GM19043 (cell line): ENCODE measurements at regions not wholly inside any gene's neighbourhood (a gene's known extent, or its start where the extent isn't known, plus 50 kb on each side); places are given as distances from the start of the nearest gene placed in this dataset.
"Not testable (repeated sequence)": the region's sequence is repeated elsewhere in the genome, so short reads cannot be mapped to it uniquely, and the experiment has no call there.

Experiments used
- ATAC-seq: cut with Tn5 transposase; IDR thresholded peaks from one replicate; pipeline ENCODE4 v1.9.1; 2021; ENCODE audit warnings: low read depth; ENCODE audit not compliant: unreplicated experiment

- ATAC-seq: no peak
These were observed 1973.0 kb upstream of the FLRT2 start for GRCh38 chr14:83556746-83557453.

- no peak for ATAC-seq
These were observed 1971.0 kb upstream of the FLRT2 start for GRCh38 chr14:83558946-83559345.

GRCh38 chr14:83559721-83560120 lies 1970.2 kb upstream of the FLRT2 start:
- no peak for ATAC-seq

- ATAC-seq: no peak
These were observed 1968.7 kb upstream of the FLRT2 start for GRCh38 chr14:83561261-83561660.

- ATAC-seq: no peak
These were observed 1963.4 kb upstream of the FLRT2 start for GRCh38 chr14:83566567-83566966.

GRCh38 chr14:83568141-83568540 lies 1961.8 kb upstream of the FLRT2 start:
- ATAC-seq: no peak

GRCh38 chr14:83575301-83575700 lies 1954.6 kb upstream of the FLRT2 start:
- ATAC-seq: no peak

GRCh38 chr14:83583201-83583600 lies 1946.7 kb upstream of the FLRT2 start:
- ATAC-seq: no peak

- no peak for ATAC-seq
These were observed 1935.1 kb upstream of the FLRT2 start for GRCh38 chr14:83594874-83595273.

- no peak for ATAC-seq
These were observed 1922.3 kb upstream of the FLRT2 start for GRCh38 chr14:83607682-83608081.

- ATAC-seq: no peak
These were observed 1918.5 kb upstream of the FLRT2 start for GRCh38 chr14:83611491-83611890.

- ATAC-seq: no peak
These were observed 1918.0 kb upstream of the FLRT2 start for GRCh38 chr14:83611906-83612390.

- no peak for ATAC-seq
These were observed 1915.0 kb upstream of the FLRT2 start for GRCh38 chr14:83614956-83615355.

GRCh38 chr14:83624541-83624940 lies 1905.4 kb upstream of the FLRT2 start:
- no peak for ATAC-seq

- no peak for ATAC-seq
These were observed 1897.6 kb upstream of the FLRT2 start for GRCh38 chr14:83632375-83632774.

- no peak for ATAC-seq
These were observed 1891.0 kb upstream of the FLRT2 start for GRCh38 chr14:83638748-83639504.

GRCh38 chr14:83639505-83639875 lies 1890.5 kb upstream of the FLRT2 start:
- ATAC-seq: not testable (repeated sequence)

GRCh38 chr14:83646228-83646627 lies 1883.7 kb upstream of the FLRT2 start:
- ATAC-seq: no peak

- no peak for ATAC-seq
These were observed 1869.3 kb upstream of the FLRT2 start for GRCh38 chr14:83660597-83660996.

GRCh38 chr14:83664389-83664788 lies 1865.6 kb upstream of the FLRT2 start:
- ATAC-seq: no peak

GRCh38 chr14:83689265-83689664 lies 1840.7 kb upstream of the FLRT2 start:
- no peak for ATAC-seq

GRCh38 chr14:83697099-83697498 lies 1832.8 kb upstream of the FLRT2 start:
- no peak for ATAC-seq
